ENCODE measurements at regions not wholly inside any gene's neighbourhood (a gene's known extent, or its start where the extent isn't known, plus 50 kb on each side); places are given as distances from the start of the nearest gene placed in this dataset.

- H3K4me3 Mint-ChIP-seq, result no peak overlapping the region
- peaks cover 0 to 3% (median 2%) of the 10 kb centered on the region in 3 donors for H3K27me3 Mint-ChIP-seq (ENCODE audit: low read depth in 3 of 3)
- no peaks in the 10 kb centered on the region for H3K36me3 Mint-ChIP-seq
- no peak overlapping the region for H3K27ac Mint-ChIP-seq
- peaks cover 0 to 2% (median 0%) of the 10 kb centered on the region in 6 donors for H3K9me3 Mint-ChIP-seq
- H3K4me1 Mint-ChIP-seq, result no peaks in the 10 kb centered on the region
- DNase-seq, result no peak
These were observed 100.1 kb downstream of the TMEM100 start for GRCh38 chr17:55622547-55622946.

- Mint-ChIP-seq H3K4me1 (no peaks in the 10 kb centered on the region), H3K9me3 (peaks cover 0 to 2% (median 0%) of the 10 kb centered on the region in 6 donors), H3K4me3 (no peak overlapping the region), H3K27ac (no peak overlapping the region), H3K27me3 (ENCODE audit: low read depth in 3 of 3) (peaks cover 0 to 3% (median 2%) of the 10 kb centered on the region in 3 donors), H3K36me3 (no peaks in the 10 kb centered on the region)
- no peak for DNase-seq
These were observed 101.7 kb downstream of the TMEM100 start for GRCh38 chr17:55620945-55621344.

- Mint-ChIP-seq H3K27ac (no peak overlapping the region), H3K9me3 (peaks cover 0 to 2% (median 0%) of the 10 kb centered on the region in 6 donors), H3K4me1 (no peaks in the 10 kb centered on the region), H3K27me3 (ENCODE audit: low read depth in 3 of 3) (peaks cover 0 to 3% (median 2%) of the 10 kb centered on the region in 3 donors), H3K4me3 (no peak overlapping the region), H3K36me3 (no peaks in the 10 kb centered on the region)
- no peak for DNase-seq
These were observed 102.6 kb downstream of the TMEM100 start for GRCh38 chr17:55620023-55620422.

GRCh38 chr17:55617441-55617840, 105.2 kb downstream of the TMEM100 start:
- H3K27me3 Mint-ChIP-seq (ENCODE audit: low read depth in 3 of 3), result peaks cover 0 to 3% (median 2%) of the 10 kb centered on the region in 3 donors
- peaks cover 0 to 2% (median 0%) of the 10 kb centered on the region in 6 donors for H3K9me3 Mint-ChIP-seq
- no peaks in the 10 kb centered on the region for H3K36me3 Mint-ChIP-seq
- H3K4me1 Mint-ChIP-seq, result no peaks in the 10 kb centered on the region
- no peak for DNase-seq
- H3K4me3 Mint-ChIP-seq, result no peak overlapping the region
- H3K27ac Mint-ChIP-seq, result no peak overlapping the region

GRCh38 chr17:55614061-55614460, 102.8 kb upstream of the SMIM36 start:
- Mint-ChIP-seq H3K4me3 (no peak overlapping the region), H3K36me3 (no peaks in the 10 kb centered on the region), H3K9me3 (no peaks in the 10 kb centered on the region)

GRCh38 chr17:55612691-55613141, 101.5 kb upstream of the SMIM36 start:
- Mint-ChIP-seq H3K9me3 (no peaks in the 10 kb centered on the region), H3K27me3 (ENCODE audit: low read depth in 3 of 3) (peaks cover 0 to 3% (median 0%) of the 10 kb centered on the region in 3 donors), H3K27ac (no peak overlapping the region), H3K4me3 (no peak overlapping the region), H3K4me1 (no peaks in the 10 kb centered on the region), H3K36me3 (no peaks in the 10 kb centered on the region)
- no peak for DNase-seq

More at GRCh38 chr17:55614061-55614460, 102.8 kb upstream of the SMIM36 start:
- DNase-seq, result no peak
- Mint-ChIP-seq H3K4me1 (no peaks in the 10 kb centered on the region), H3K27me3 (ENCODE audit: low read depth in 3 of 3) (peaks cover 0 to 3% (median 0%) of the 10 kb centered on the region in 3 donors), H3K27ac (no peak overlapping the region)

- Mint-ChIP-seq H3K27ac (no peak overlapping the region), H3K9me3 (no peaks in the 10 kb centered on the region), H3K4me3 (no peak overlapping the region), H3K4me1 (no peaks in the 10 kb centered on the region), H3K36me3 (no peaks in the 10 kb centered on the region), H3K27me3 (ENCODE audit: low read depth in 3 of 3) (peaks cover 0 to 10% (median 0%) of the 10 kb centered on the region in 3 donors)
- no peak for DNase-seq
These were observed 96.6 kb upstream of the SMIM36 start for GRCh38 chr17:55607731-55608341.

- Mint-ChIP-seq H3K27me3 (ENCODE audit: low read depth in 3 of 3) (peaks cover 0 to 10% (median 2%) of the 10 kb centered on the region in 3 donors), H3K9me3 (peaks cover 0 to 2% (median 0%) of the 10 kb centered on the region in 6 donors), H3K27ac (no peak overlapping the region), H3K4me1 (no peaks in the 10 kb centered on the region), H3K36me3 (peaks cover 0 to 5% (median 0%) of the 10 kb centered on the region in 3 donors), H3K4me3 (no peak overlapping the region)
- DNase-seq, result no peak
These were observed 95.2 kb upstream of the SMIM36 start for GRCh38 chr17:55606488-55606815.

GRCh38 chr17:55605705-55606487, 94.6 kb upstream of the SMIM36 start:
- Mint-ChIP-seq H3K4me3 (no peak overlapping the region), H3K4me1 (no peaks in the 10 kb centered on the region), H3K9me3 (peaks cover 0 to 5% (median 0%) of the 10 kb centered on the region in 6 donors), H3K27me3 (ENCODE audit: low read depth in 3 of 3) (peaks cover 0 to 10% (median 2%) of the 10 kb centered on the region in 3 donors), H3K27ac (no peak overlapping the region), H3K36me3 (peaks cover 0 to 5% (median 2%) of the 10 kb centered on the region in 3 donors)
- no peak for DNase-seq

- H3K27ac Mint-ChIP-seq, result no peak overlapping the region
These were observed 90.7 kb upstream of the SMIM36 start for GRCh38 chr17:55601874-55602364.

GRCh38 chr17:55598495-55598894, 87.2 kb upstream of the SMIM36 start:
- peaks cover 0 to 7% (median 2%) of the 10 kb centered on the region in 3 donors for H3K27me3 Mint-ChIP-seq (ENCODE audit: low read depth in 3 of 3)
- H3K27ac Mint-ChIP-seq, result no peak overlapping the region
- H3K4me1 Mint-ChIP-seq, result no peaks in the 10 kb centered on the region
- peaks cover 18 to 40% (median 34%) of the 10 kb centered on the region in 6 donors for H3K9me3 Mint-ChIP-seq
- peaks cover 0 to 6% (median 5%) of the 10 kb centered on the region in 3 donors for H3K36me3 Mint-ChIP-seq
- H3K4me3 Mint-ChIP-seq, result no peak overlapping the region
- no peak for DNase-seq

More at GRCh38 chr17:55601874-55602364, 90.7 kb upstream of the SMIM36 start:
- Mint-ChIP-seq H3K4me3 (no peak overlapping the region), H3K27me3 (ENCODE audit: low read depth in 3 of 3) (peaks cover 0 to 7% (median 2%) of the 10 kb centered on the region in 3 donors), H3K4me1 (no peaks in the 10 kb centered on the region), H3K9me3 (peaks cover 18 to 36% (median 32%) of the 10 kb centered on the region in 6 donors), H3K36me3 (peaks cover 0 to 6% (median 5%) of the 10 kb centered on the region in 3 donors)
- no peak for DNase-seq

GRCh38 chr17:55588446-55589242, 77.4 kb upstream of the SMIM36 start:
- DNase-seq, result no peak
- H3K27me3 Mint-ChIP-seq (ENCODE audit: low read depth in 3 of 3), result peaks cover 0 to 6% (median 2%) of the 10 kb centered on the region in 3 donors
- no peaks in the 10 kb centered on the region for H3K4me1 Mint-ChIP-seq
- H3K9me3 Mint-ChIP-seq, result no peaks in the 10 kb centered on the region
- H3K36me3 Mint-ChIP-seq, result no peaks in the 10 kb centered on the region
- H3K4me3 Mint-ChIP-seq, result no peak overlapping the region
- H3K27ac Mint-ChIP-seq, result no peak overlapping the region

- Mint-ChIP-seq H3K27ac (no peak overlapping the region), H3K4me1 (no peaks in the 10 kb centered on the region), H3K4me3 (no peak overlapping the region), H3K27me3 (ENCODE audit: low read depth in 3 of 3) (peaks cover 2 to 6% (median 3%) of the 10 kb centered on the region in 3 donors), H3K36me3 (no peaks in the 10 kb centered on the region), H3K9me3 (no peaks in the 10 kb centered on the region)
- no peak for DNase-seq
These were observed 76.4 kb upstream of the SMIM36 start for GRCh38 chr17:55587608-55588139.
